CD4-positive, alpha-beta T cell (primary cell): ENCODE measurements at regions not wholly inside any gene's neighbourhood (a gene's known extent, or its start where the extent isn't known, plus 50 kb on each side); places are given as distances from the start of the nearest gene placed in this dataset.
"Not testable (repeated sequence)": the region's sequence is repeated elsewhere in the genome, so short reads cannot be mapped to it uniquely, and the experiment has no call there.

Experiments
- ATAC-seq: fragments of 200-7000 bp; cut with Tn5 transposase; one replicate; pipeline ENCODE4 v1.10.0; 2022; ENCODE audit warnings: mild to moderate bottlenecking; ENCODE audit not compliant: poor library complexity
- CTCF ChIA-PET: fragments of 350-600 bp; sonication (Branson Sonifier 250); formaldehyde crosslinking; loops from one replicate; lab custom pipeline; 2021; ENCODE audit warnings: antibody characterized with exemption, inconsistent platforms; lab: Charles Lee
- POLR2A ChIA-PET: fragments of 350-600 bp; sonication (Branson Sonifier 250); formaldehyde crosslinking; loops from one replicate; lab custom pipeline; 2021; ENCODE audit warnings: antibody characterized with exemption, inconsistent platforms; lab: Charles Lee
- DNase-seq, 14 experiments: peaks; one replicate each; pipeline ENCODE4 v3.0.0-alpha.2; 2013 to 2020; ENCODE audit warnings: mixed read lengths in 2 of 14
- H3K27ac ChIP-seq, 2 donors: one replicate each; pipeline versions ENCODE4 v1.5.1 to v1.7.0; 2013; ENCODE audit warnings: low read length in 2 of 2, low read depth in 1 of 2, mild to moderate bottlenecking in 1 of 2
- H3K27me3 ChIP-seq, 2 experiments: 1 replicate in 1 of 2; 2 replicates in 1 of 2; pipeline versions ENCODE4 v1.6.1 to v1.7.0; 2013; ENCODE audit warnings: low read length in 2 of 2, control low read depth in 1 of 2, mild to moderate bottlenecking in 1 of 2, moderate library complexity in 1 of 2; ENCODE audit not compliant: insufficient read depth in 2 of 2, control insufficient read depth in 1 of 2
- H3K36me3 ChIP-seq: one replicate; pipeline ENCODE4 v1.6.1; 2013; ENCODE audit warnings: low read length, control low read depth; ENCODE audit not compliant: insufficient read depth
- H3K4me1 ChIP-seq: one replicate; pipeline ENCODE4 v1.6.1; 2013; ENCODE audit warnings: low read length, control low read depth; ENCODE audit not compliant: insufficient read depth
- H3K4me3 ChIP-seq: one replicate; pipeline ENCODE4 v1.5.1; 2013; ENCODE audit warnings: mild to moderate bottlenecking, low read length, moderate library complexity
- H3K9me3 ChIP-seq, 2 experiments: 1 replicate in 1 of 2; 2 replicates in 1 of 2; pipeline versions ENCODE4 v1.6.1 to v1.7.0; 2013; ENCODE audit warnings: low read length in 2 of 2, mild to moderate bottlenecking in 2 of 2, control low read depth in 1 of 2, moderate library complexity in 1 of 2; ENCODE audit not compliant: control insufficient read depth in 1 of 2, insufficient read depth in 1 of 2
- H3K27ac Mint-ChIP-seq: one replicate; pipeline ENCODE4 v1.8.0; 2020; ENCODE audit warnings: mixed read lengths
- H3K27me3 Mint-ChIP-seq: one replicate; pipeline ENCODE4 v1.8.0; 2021; ENCODE audit warnings: mixed read lengths
- H3K36me3 Mint-ChIP-seq: one replicate; pipeline ENCODE4 v1.8.0; 2021; ENCODE audit warnings: low read depth, mixed read lengths
- H3K4me1 Mint-ChIP-seq: one replicate; pipeline ENCODE4 v1.8.0; 2021; ENCODE audit warnings: low read depth, mixed read lengths
- H3K4me3 Mint-ChIP-seq: one replicate; pipeline ENCODE4 v1.8.0; 2020; ENCODE audit warnings: mild to moderate bottlenecking, mixed read lengths
- H3K9me3 Mint-ChIP-seq: one replicate; pipeline ENCODE4 v1.8.0; 2020; ENCODE audit warnings: mixed read lengths
- CTCF ChIP-seq: fragments of 200-600 bp; IDR thresholded peaks from one replicate; pipeline ENCODE4 v1.8.0; 2022; ENCODE audit warnings: antibody characterized with exemption, mild to moderate bottlenecking
- intact Hi-C, 2 experiments: fragments of 100-400 bp; cut with DNase I in 1 of 2; cut with micrococcal nuclease in 1 of 2; formaldehyde crosslinking; loops; one replicate each; pipeline versions ENCODE4 v1.15.1 to v1.9.0; 2023 to 2025; cut with DNase I, micrococcal nuclease

- DNase-seq, H3K9me3 Mint-ChIP-seq, H3K9me3 ChIP-seq, H3K4me1 ChIP-seq, H3K4me1 Mint-ChIP-seq, ATAC-seq, H3K27ac ChIP-seq, H3K4me3 Mint-ChIP-seq, H3K27me3 ChIP-seq, H3K27me3 Mint-ChIP-seq, intact Hi-C loops, H3K4me3 ChIP-seq, H3K27ac Mint-ChIP-seq, H3K36me3 Mint-ChIP-seq, H3K36me3 ChIP-seq, CTCF ChIA-PET, POLR2A ChIA-PET: not testable (repeated sequence)
These were observed 89.8 kb downstream of the DNAAF6 start for GRCh38 chrX:107296184-107296583.

- intact Hi-C loops = no loop called here
- no peak for DNase-seq
- H3K27me3 Mint-ChIP-seq = peaks cover 9% of the 10 kb centered on the region
- Histone ChIP-seq H3K4me1 (no peaks in the 10 kb centered on the region), H3K4me3 (no peak overlapping the region), H3K36me3 (no peaks in the 10 kb centered on the region), H3K27ac (no peak overlapping the region), H3K27me3 (peaks cover 3 to 4% of the 10 kb centered on the region in 2 experiments), H3K9me3 (no peaks in the 10 kb centered on the region)
- no peak for TF ChIP-seq CTCF
- no peak overlapping the region for H3K27ac Mint-ChIP-seq
- H3K4me3 Mint-ChIP-seq = no peak overlapping the region
- H3K36me3 Mint-ChIP-seq = no peaks in the 10 kb centered on the region
- ChIA-PET POLR2A (no interaction called here), CTCF (no interaction called here)
- no peak for ATAC-seq
- no peaks in the 10 kb centered on the region for H3K4me1 Mint-ChIP-seq
- H3K9me3 Mint-ChIP-seq = no peaks in the 10 kb centered on the region
These were observed 91.9 kb downstream of the DNAAF6 start for GRCh38 chrX:107298276-107298675.

GRCh38 chrX:107301253-107301652, 94.8 kb downstream of the DNAAF6 start:
- H3K9me3 Mint-ChIP-seq = no peaks in the 10 kb centered on the region
- ChIA-PET POLR2A (no interaction called here), CTCF (no interaction called here)
- ATAC-seq (no peak), DNase-seq (no peak)
- peaks cover 9% of the 10 kb centered on the region for H3K27me3 Mint-ChIP-seq
- H3K27me3 ChIP-seq = peaks cover 3 to 4% of the 10 kb centered on the region in 2 experiments
- H3K36me3 ChIP-seq = no peaks in the 10 kb centered on the region
- TF ChIP-seq CTCF = no peak
- no peak overlapping the region for H3K4me3 Mint-ChIP-seq
- intact Hi-C loops = no loop called here
- H3K4me1 ChIP-seq = no peaks in the 10 kb centered on the region
- H3K36me3 Mint-ChIP-seq = no peaks in the 10 kb centered on the region
- H3K27ac Mint-ChIP-seq = no peak overlapping the region
- H3K27ac ChIP-seq = no peak overlapping the region
- H3K4me1 Mint-ChIP-seq = no peaks in the 10 kb centered on the region
- no peak overlapping the region for H3K4me3 ChIP-seq
- no peaks in the 10 kb centered on the region for H3K9me3 ChIP-seq

- no peaks in the 10 kb centered on the region for H3K9me3 Mint-ChIP-seq
- Histone ChIP-seq H3K36me3 (no peaks in the 10 kb centered on the region), H3K4me3 (no peak overlapping the region), H3K9me3 (no peaks in the 10 kb centered on the region), H3K27me3 (peaks cover 3 to 4% of the 10 kb centered on the region in 2 experiments), H3K4me1 (no peaks in the 10 kb centered on the region), H3K27ac (no peak overlapping the region)
- no peak overlapping the region for H3K4me3 Mint-ChIP-seq
- H3K27ac Mint-ChIP-seq = no peak overlapping the region
- peaks cover 4% of the 10 kb centered on the region for H3K27me3 Mint-ChIP-seq
- no peaks in the 10 kb centered on the region for H3K36me3 Mint-ChIP-seq
- no peak for DNase-seq
- TF ChIP-seq CTCF = no peak
- ATAC-seq = no peak
- ChIA-PET CTCF (no interaction called here), POLR2A (no interaction called here)
- H3K4me1 Mint-ChIP-seq = no peaks in the 10 kb centered on the region
- intact Hi-C loops = no loop called here
These were observed 97.7 kb downstream of the DNAAF6 start for GRCh38 chrX:107304141-107304540.
